IMR-90 (cell line): ENCODE measurements at regions not wholly inside any gene's neighbourhood (a gene's known extent, or its start where the extent isn't known, plus 50 kb on each side); places are given as distances from the start of the nearest gene placed in this dataset.

Source experiments
- ATAC-seq: fragments of 200-7000 bp; cut with Tn5 transposase; 2 replicates; pipeline ENCODE4 v1.9.1; 2020; ENCODE audit warnings: low read depth, mild to moderate bottlenecking, moderate library complexity
- BruUV-seq: library from RNA; stranded (reverse); fragments of 400-500 nt; replicated peaks from 2 replicates; lab custom pipeline; 2021; lab: Mats Ljungman, UMichigan
- CTCF ChIA-PET: fragments of 300-600 bp; formaldehyde crosslinking; extraction: SDS; loops from one replicate; lab custom pipeline; 2021; ENCODE audit warnings: antibody characterized with exemption; lab: Yijun Ruan, JAX
- POLR2A ChIA-PET: fragments of 300-600 bp; sonication (Branson Sonifier 250); formaldehyde crosslinking; loops from one replicate; lab custom pipeline; 2022; ENCODE audit warnings: antibody characterized with exemption; ENCODE audit not compliant: unreplicated experiment; lab: Charles Lee
- DNase-seq: peaks from one replicate; pipeline ENCODE4 v3.0.0; 2013
- H2AFZ ChIP-seq: replicated peaks from 2 replicates; pipeline ENCODE3; 2013; ENCODE audit warnings: low read length, mild to moderate bottlenecking; ENCODE audit not compliant: poor library complexity
- H2AK5ac ChIP-seq: 2 replicates; pipeline ENCODE4 v1.6.1; 2013; ENCODE audit warnings: low read depth, low read length, inconsistent platforms
- H2AK9ac ChIP-seq: replicated peaks from 2 replicates; pipeline ENCODE3; 2013; ENCODE audit warnings: mild to moderate bottlenecking, low read depth, low read length, moderate library complexity; ENCODE audit not compliant: poor library complexity
- H2BK120ac ChIP-seq: 2 replicates; pipeline ENCODE4 v1.6.1; 2013; ENCODE audit warnings: low read depth, low read length, inconsistent platforms
- H2BK15ac ChIP-seq: 3 replicates; pipeline ENCODE4 v1.6.1; 2013; ENCODE audit warnings: low read depth, low read length, inconsistent platforms
- H2BK20ac ChIP-seq: 2 replicates; pipeline ENCODE4 v1.6.1; 2013; ENCODE audit warnings: low read depth, mild to moderate bottlenecking, inconsistent platforms, low read length, moderate library complexity
- H2BK5ac ChIP-seq: 2 replicates; pipeline ENCODE4 v1.6.1; 2013; ENCODE audit warnings: mild to moderate bottlenecking, low read depth, low read length, inconsistent platforms; ENCODE audit not compliant: poor library complexity, severe bottlenecking
- H3K14ac ChIP-seq: replicated peaks from 2 replicates; pipeline ENCODE4 v1.6.1; 2013; ENCODE audit warnings: low read depth, low read length, inconsistent platforms
- H3K18ac ChIP-seq: 2 replicates; pipeline ENCODE4 v1.6.1; 2013; ENCODE audit warnings: low read depth, low read length, control low read depth
- H3K23ac ChIP-seq: 2 replicates; pipeline ENCODE4 v1.6.1; 2013; ENCODE audit warnings: low read depth, low read length, inconsistent platforms
- H3K27ac ChIP-seq: 2 replicates; pipeline ENCODE4 v1.5.1; 2013; ENCODE audit warnings: mild to moderate bottlenecking, control low read depth, low read length; ENCODE audit not compliant: insufficient read depth
- H3K27me3 ChIP-seq: 2 replicates; pipeline ENCODE4 v1.6.1; 2013; ENCODE audit warnings: low read length; ENCODE audit not compliant: control insufficient read depth, insufficient read depth
- H3K36me3 ChIP-seq: 2 replicates; pipeline ENCODE4 v1.6.1; 2013; ENCODE audit warnings: low read length, mixed read lengths; ENCODE audit not compliant: control insufficient read depth, insufficient read depth
- H3K4ac ChIP-seq: 2 replicates; pipeline ENCODE4 v1.6.1; 2013; ENCODE audit warnings: low read depth, low read length, inconsistent platforms
- H3K4me1 ChIP-seq: 2 replicates; pipeline ENCODE4 v1.6.1; 2013; ENCODE audit warnings: low read length, mixed read lengths; ENCODE audit not compliant: control insufficient read depth, insufficient read depth
- H3K4me2 ChIP-seq: 2 replicates; pipeline ENCODE4 v1.6.1; 2013; ENCODE audit warnings: low read depth, mild to moderate bottlenecking, control low read depth, low read length, moderate library complexity
- H3K4me3 ChIP-seq: 2 replicates; pipeline ENCODE4 v1.5.1; 2013; ENCODE audit warnings: low read depth, mild to moderate bottlenecking, control low read depth, low read length, moderate library complexity; ENCODE audit not compliant: insufficient read depth
- H3K56ac ChIP-seq: 2 replicates; pipeline ENCODE4 v1.6.1; 2013; ENCODE audit warnings: low read length, inconsistent platforms; ENCODE audit not compliant: insufficient read depth; ENCODE audit errors: extremely low read depth
- H3K79me1 ChIP-seq, 2 experiments: 2 replicates each; pipeline ENCODE4 v1.6.1; 2013; ENCODE audit warnings: low read length in 2 of 2, inconsistent platforms in 1 of 2, low read depth in 1 of 2
- H3K9ac ChIP-seq: 2 replicates; pipeline ENCODE4 v1.6.1; 2013; ENCODE audit warnings: low read depth, low read length, control low read depth
- H3K9me1 ChIP-seq: 2 replicates; pipeline ENCODE4 v1.6.1; 2013; ENCODE audit warnings: low read length, inconsistent platforms; ENCODE audit not compliant: insufficient read depth
- H3K9me3 ChIP-seq: 2 replicates; pipeline ENCODE4 v1.6.1; 2013; ENCODE audit warnings: low read length; ENCODE audit not compliant: control insufficient read depth, insufficient read depth
- H4K20me1 ChIP-seq: 2 replicates; pipeline ENCODE4 v1.6.1; 2013; ENCODE audit warnings: low read length, inconsistent platforms; ENCODE audit not compliant: insufficient read depth
- H4K5ac ChIP-seq: 2 replicates; pipeline ENCODE4 v1.6.1; 2013; ENCODE audit warnings: mild to moderate bottlenecking, low read depth, low read length, control low read depth
- H4K8ac ChIP-seq, 2 experiments: 2 replicates each; pipeline ENCODE4 v1.6.1; 2013; ENCODE audit warnings: low read depth in 2 of 2, low read length in 2 of 2, control low read depth in 1 of 2, inconsistent platforms in 1 of 2
- H4K91ac ChIP-seq: 2 replicates; pipeline ENCODE4 v1.6.1; 2013; ENCODE audit warnings: low read depth, low read length, inconsistent platforms; ENCODE audit not compliant: insufficient read depth
- BHLHE40 ChIP-seq: fragments of 150-350 bp; IDR thresholded peaks from 2 replicates; pipeline ENCODE4 v1.6.1; 2016; ENCODE audit warnings: mild to moderate bottlenecking, low read depth, low read length
- CEBPB ChIP-seq: IDR thresholded peaks from 2 replicates; pipeline ENCODE4 v1.6.1; 2012; ENCODE audit warnings: low read depth, low read length, improper control_type of control experiment
- CHD1 ChIP-seq: IDR thresholded peaks from 2 replicates; pipeline ENCODE4 v1.6.1; 2012; ENCODE audit warnings: low read depth, low read length, improper control_type of control experiment
- FOS ChIP-seq: fragments of 150-350 bp; IDR thresholded peaks from 2 replicates; pipeline ENCODE4 v1.6.1; 2016; ENCODE audit warnings: low read depth, low read length
- MAFK ChIP-seq: IDR thresholded peaks from 2 replicates; pipeline ENCODE4 v1.6.1; 2012; ENCODE audit warnings: low read depth, low read length, improper control_type of control experiment
- MAZ ChIP-seq: IDR thresholded peaks from 2 replicates; pipeline ENCODE4 v1.6.1; 2012; ENCODE audit warnings: low read depth, mild to moderate bottlenecking, low read length, improper control_type of control experiment, moderate library complexity, borderline replicate concordance
- MXI1 ChIP-seq: IDR thresholded peaks from 2 replicates; pipeline ENCODE4 v1.6.1; 2012; ENCODE audit warnings: low read depth, mild to moderate bottlenecking, low read length, moderate library complexity, borderline replicate concordance
- NFE2L2 ChIP-seq: fragments of 150-350 bp; IDR thresholded peaks from 2 replicates; pipeline ENCODE4 v1.6.1; 2016; ENCODE audit warnings: low read depth, mild to moderate bottlenecking, low read length
- POLR2A ChIP-seq: IDR thresholded peaks from 2 replicates; pipeline ENCODE4 v1.6.1; 2012; ENCODE audit warnings: mild to moderate bottlenecking, low read depth, low read length
- RAD21 ChIP-seq: IDR thresholded peaks from 2 replicates; pipeline ENCODE4 v1.6.1; 2012; ENCODE audit warnings: low read length, improper control_type of control experiment
- RCOR1 ChIP-seq: IDR thresholded peaks from 2 replicates; pipeline ENCODE4 v1.6.1; 2012; ENCODE audit warnings: mild to moderate bottlenecking, low read length, improper control_type of control experiment; ENCODE audit not compliant: insufficient replicate concordance
- RFX5 ChIP-seq: IDR thresholded peaks from 2 replicates; pipeline ENCODE4 v1.8.0; 2012; ENCODE audit warnings: low read depth, mild to moderate bottlenecking, low read length, moderate library complexity
- SMC3 ChIP-seq: fragments of 150-350 bp; IDR thresholded peaks from 2 replicates; pipeline ENCODE4 v1.6.1; 2016; ENCODE audit warnings: low read depth, mild to moderate bottlenecking, antibody characterized with exemption, low read length, moderate library complexity
- WGBS, 2 experiments: methylation state at CpG; one replicate each; pipeline versions ENCODE4 v1.1.5 to v1.1.7; 2013; ENCODE audit warnings: missing lambda C conversion rate in 2 of 2; ENCODE audit not compliant: insufficient read length in 1 of 2; ENCODE audit errors: extremely low coverage in 2 of 2; 5-methylcytosine and 5-hydroxymethylcytosine counted together
- dilution Hi-C: fragments of 300-500 bp; cut with HindIII; formaldehyde crosslinking; loops from one replicate; pipeline ENCODE4 v1.14.3; 2018; ENCODE audit warnings: low sequenced_read_pairs; ENCODE audit not compliant: unreplicated experiment
- in situ Hi-C: fragments of 300-500 bp; cut with MboI; formaldehyde crosslinking; loops from 3 replicates; pipeline ENCODE4 v1.14.3; 2019; ENCODE audit warnings: low sequenced_read_pairs, inconsistent platforms, mixed read lengths
- intact Hi-C: fragments of 100-400 bp; cut with micrococcal nuclease; formaldehyde crosslinking; loops from 2 replicates; pipeline ENCODE4 v1.10.0; 2022
- TF ChIP-seq, protein P1 (sequence below): fragments of 150-350 bp; IDR thresholded peaks from 2 replicates; pipeline ENCODE4 v1.6.1; 2016; ENCODE audit warnings: low read depth, mild to moderate bottlenecking, low read length, moderate library complexity, borderline replicate concordance
- TF ChIP-seq, protein P2 (sequence below): fragments of 150-350 bp; IDR thresholded peaks from 2 replicates; pipeline ENCODE4 v1.6.1; 2017; ENCODE audit warnings: mild to moderate bottlenecking, antibody characterized with exemption, low read length, low read depth
- TF ChIP-seq, protein P3 (sequence below): conservative IDR thresholded peaks from 2 replicates; pipeline ENCODE4 v1.5.1; 2012; ENCODE audit warnings: mild to moderate bottlenecking, low read depth, low read length, improper control_type of control experiment

DNA sequence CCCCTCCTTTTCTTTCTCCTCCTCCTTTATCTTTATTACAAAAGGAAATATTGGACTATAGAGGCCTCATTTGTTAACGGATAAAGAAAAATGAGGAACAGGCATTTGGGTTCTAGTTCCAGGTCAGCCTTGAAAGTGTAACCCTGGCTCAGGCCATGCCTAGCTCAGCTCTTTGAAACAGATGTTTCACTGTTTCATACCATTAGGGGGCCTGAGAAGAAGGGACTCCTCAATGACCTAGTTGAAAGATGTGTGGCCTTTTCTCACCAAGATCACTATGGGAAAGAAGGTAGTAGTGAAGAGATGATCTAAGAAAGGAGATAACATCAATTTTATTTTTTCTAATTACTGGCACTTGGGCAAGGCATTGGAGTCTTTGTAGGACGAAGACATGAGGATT, 952.7 kb downstream of the SLC4A3 start:
- Histone ChIP-seq H3K4me2 (no peak overlapping the region), H3K18ac (peak overlapping the region; percentile 65), H4K8ac (no peak overlapping the region), H3K4me3 (no peak overlapping the region), H2BK5ac (no peak overlapping the region), H3K56ac (no peak overlapping the region), H3K4me1 (no peaks in the 10 kb centered on the region; the same call in 1 of the 2 replicates), H3K9ac (no peak overlapping the region), H2BK20ac (no peak overlapping the region), H4K5ac (no peak overlapping the region), H2AFZ (no peak overlapping the region), H2AK9ac (no peak overlapping the region), H4K20me1 (no peaks in the 10 kb centered on the region), H3K27ac (no peak overlapping the region), H3K23ac (no peak overlapping the region), H3K79me1 (no peaks in the 10 kb centered on the region), H3K36me3 (no peaks in the 10 kb centered on the region), H3K4ac (no peak overlapping the region), H2AK5ac (no peak overlapping the region), H3K27me3 (no peaks in the 10 kb centered on the region), H3K9me3 (no peaks in the 10 kb centered on the region), H2BK15ac (no peak overlapping the region), H3K9me1 (no peaks in the 10 kb centered on the region), H4K91ac (no peak overlapping the region), H2BK120ac (no peak overlapping the region), H3K14ac (no peak overlapping the region)
- intact Hi-C loops (loop anchor here (10.0 kb wide), 1 partner anchor 475 kb away; no protein-coding TSS in a partner anchor), in situ Hi-C loops (no loop called here), dilution Hi-C loops (no loop called here)
- no TSS peak for BruUV-seq
- no CpG with 5 or more reads among the region's 2 CpGs for WGBS, 2 experiments
- ATAC-seq (no peak), DNase-seq (no peak)
- ChIA-PET POLR2A (no interaction called here), CTCF (interaction anchor here (0.7 to 1.2 kb wide), 2 partner anchors 47 to 56 kb away, joined by 3 read pairs; no protein-coding TSS in a partner anchor)
- TF ChIP-seq NFE2L2 (no peak), CHD1 (no peak), SMC3 (no peak), FOS (no peak), MAFK (no peak), POLR2A (no peak), RAD21 (no peak), MAZ (no peak), RCOR1 (no peak), MXI1 (no peak), BHLHE40 (no peak), CEBPB (no peak), RFX5 (no peak)
- TF ChIP-seq, protein P1, sequence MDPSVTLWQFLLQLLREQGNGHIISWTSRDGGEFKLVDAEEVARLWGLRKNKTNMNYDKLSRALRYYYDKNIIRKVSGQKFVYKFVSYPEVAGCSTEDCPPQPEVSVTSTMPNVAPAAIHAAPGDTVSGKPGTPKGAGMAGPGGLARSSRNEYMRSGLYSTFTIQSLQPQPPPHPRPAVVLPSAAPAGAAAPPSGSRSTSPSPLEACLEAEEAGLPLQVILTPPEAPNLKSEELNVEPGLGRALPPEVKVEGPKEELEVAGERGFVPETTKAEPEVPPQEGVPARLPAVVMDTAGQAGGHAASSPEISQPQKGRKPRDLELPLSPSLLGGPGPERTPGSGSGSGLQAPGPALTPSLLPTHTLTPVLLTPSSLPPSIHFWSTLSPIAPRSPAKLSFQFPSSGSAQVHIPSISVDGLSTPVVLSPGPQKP: no peak
- TF ChIP-seq, protein P2, sequence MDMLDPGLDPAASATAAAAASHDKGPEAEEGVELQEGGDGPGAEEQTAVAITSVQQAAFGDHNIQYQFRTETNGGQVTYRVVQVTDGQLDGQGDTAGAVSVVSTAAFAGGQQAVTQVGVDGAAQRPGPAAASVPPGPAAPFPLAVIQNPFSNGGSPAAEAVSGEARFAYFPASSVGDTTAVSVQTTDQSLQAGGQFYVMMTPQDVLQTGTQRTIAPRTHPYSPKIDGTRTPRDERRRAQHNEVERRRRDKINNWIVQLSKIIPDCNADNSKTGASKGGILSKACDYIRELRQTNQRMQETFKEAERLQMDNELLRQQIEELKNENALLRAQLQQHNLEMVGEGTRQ: no peak
- TF ChIP-seq, protein P3, sequence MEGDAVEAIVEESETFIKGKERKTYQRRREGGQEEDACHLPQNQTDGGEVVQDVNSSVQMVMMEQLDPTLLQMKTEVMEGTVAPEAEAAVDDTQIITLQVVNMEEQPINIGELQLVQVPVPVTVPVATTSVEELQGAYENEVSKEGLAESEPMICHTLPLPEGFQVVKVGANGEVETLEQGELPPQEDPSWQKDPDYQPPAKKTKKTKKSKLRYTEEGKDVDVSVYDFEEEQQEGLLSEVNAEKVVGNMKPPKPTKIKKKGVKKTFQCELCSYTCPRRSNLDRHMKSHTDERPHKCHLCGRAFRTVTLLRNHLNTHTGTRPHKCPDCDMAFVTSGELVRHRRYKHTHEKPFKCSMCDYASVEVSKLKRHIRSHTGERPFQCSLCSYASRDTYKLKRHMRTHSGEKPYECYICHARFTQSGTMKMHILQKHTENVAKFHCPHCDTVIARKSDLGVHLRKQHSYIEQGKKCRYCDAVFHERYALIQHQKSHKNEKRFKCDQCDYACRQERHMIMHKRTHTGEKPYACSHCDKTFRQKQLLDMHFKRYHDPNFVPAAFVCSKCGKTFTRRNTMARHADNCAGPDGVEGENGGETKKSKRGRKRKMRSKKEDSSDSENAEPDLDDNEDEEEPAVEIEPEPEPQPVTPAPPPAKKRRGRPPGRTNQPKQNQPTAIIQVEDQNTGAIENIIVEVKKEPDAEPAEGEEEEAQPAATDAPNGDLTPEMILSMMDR: no peak
